K562 (cell line): ENCODE measurements at regions not wholly inside any gene's neighbourhood (a gene's known extent, or its start where the extent isn't known, plus 50 kb on each side); places are given as distances from the start of the nearest gene placed in this dataset.
"Not testable (repeated sequence)": the region's sequence is repeated elsewhere in the genome, so short reads cannot be mapped to it uniquely, and the experiment has no call there.

Experiments used
- ARID3B ChIP-seq: fragments of 250-450 bp; sonication (Bioruptor Pico); IDR thresholded peaks from 2 replicates; pipeline ENCODE4 v1.4.0; 2020; ENCODE audit warnings: borderline replicate concordance
- CHD2 ChIP-seq: IDR thresholded peaks from 2 replicates; pipeline ENCODE4 v1.6.1; 2011; ENCODE audit warnings: low read depth, low read length
- CTBP1 ChIP-seq: fragments of 450-650 bp; IDR thresholded peaks from 2 replicates; pipeline ENCODE4 v1.6.1; 2016; ENCODE audit warnings: borderline replicate concordance
- GABPA ChIP-seq: fragments of 200-800 bp; sonication (Bioruptor generic); conservative IDR thresholded peaks from 2 replicates; pipeline ENCODE4 v1.6.1; 2016; ENCODE audit warnings: low read depth, missing genetic modification characterization, missing compliant biosample characterization
- POLR2A ChIP-seq: fragments of 450-650 bp; conservative IDR thresholded peaks from 2 replicates; pipeline ENCODE4 v1.6.1; 2016
- ZKSCAN8 ChIP-seq: fragments of 200-800 bp; sonication (Bioruptor generic); IDR thresholded peaks from 2 replicates; pipeline ENCODE4 v1.6.1; 2016; ENCODE audit warnings: missing genetic modification characterization, missing compliant biosample characterization
- ZNF12 ChIP-seq: sonication (generic); formaldehyde crosslinking; IDR thresholded peaks from 2 replicates; pipeline ENCODE4 v1.4.0; 2020; ENCODE audit warnings: mild to moderate bottlenecking, missing genetic modification reagents
- ZNF75A ChIP-seq: fragments of 450-650 bp; formaldehyde crosslinking; IDR thresholded peaks from 2 replicates; pipeline ENCODE4 v1.4.0; 2020; ENCODE audit warnings: mild to moderate bottlenecking
- TF ChIP-seq, protein P1 (sequence below): fragments of 250-450 bp; sonication (Bioruptor Pico); IDR thresholded peaks from 2 replicates; pipeline ENCODE4 v1.8.0; 2022; ENCODE audit warnings: inconsistent platforms, mild to moderate bottlenecking, moderate library complexity, borderline replicate concordance
- TF ChIP-seq, protein P2 (sequence below): fragments of 250-450 bp; sonication (Bioruptor Pico); IDR thresholded peaks from 2 replicates; pipeline ENCODE4 v1.5.0; 2021

DNA sequence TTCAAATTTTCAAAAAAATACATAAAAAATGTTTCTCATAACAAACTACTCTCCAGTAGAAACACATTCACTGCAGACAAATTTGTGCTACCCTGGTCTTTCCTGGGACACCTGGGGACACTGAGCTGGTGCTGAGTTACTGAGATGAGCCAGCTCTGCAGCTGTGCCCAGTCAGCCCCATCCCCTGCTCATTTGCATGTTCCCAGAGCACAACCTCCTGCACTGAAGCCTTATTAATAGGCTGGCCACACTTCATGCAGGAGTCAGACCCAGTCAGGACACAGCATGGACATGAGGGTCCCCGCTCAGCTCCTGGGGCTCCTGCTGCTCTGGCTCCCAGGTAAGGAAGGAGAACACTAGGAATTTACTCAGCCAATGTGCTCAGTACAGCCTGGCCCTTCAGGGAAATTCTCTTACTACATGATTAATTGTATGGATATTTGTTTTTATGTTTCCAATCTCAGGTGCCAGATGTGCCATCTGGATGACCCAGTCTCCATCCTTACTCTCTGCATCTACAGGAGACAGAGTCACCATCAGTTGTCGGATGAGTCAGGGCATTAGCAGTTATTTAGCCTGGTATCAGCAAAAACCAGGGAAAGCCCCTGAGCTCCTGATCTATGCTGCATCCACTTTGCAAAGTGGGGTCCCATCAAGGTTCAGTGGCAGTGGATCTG, 1529.3 kb downstream of the RPIA start:
- TF ChIP-seq ZNF12 (CRISPR knock-in tag); ZKSCAN8 (CRISPR knock-in tag); ARID3B (CRISPR knock-in tag); POLR2A; CHD2; GABPA (tag); ZNF75A; CTBP1: not testable (repeated sequence)
- TF ChIP-seq, protein P1, sequence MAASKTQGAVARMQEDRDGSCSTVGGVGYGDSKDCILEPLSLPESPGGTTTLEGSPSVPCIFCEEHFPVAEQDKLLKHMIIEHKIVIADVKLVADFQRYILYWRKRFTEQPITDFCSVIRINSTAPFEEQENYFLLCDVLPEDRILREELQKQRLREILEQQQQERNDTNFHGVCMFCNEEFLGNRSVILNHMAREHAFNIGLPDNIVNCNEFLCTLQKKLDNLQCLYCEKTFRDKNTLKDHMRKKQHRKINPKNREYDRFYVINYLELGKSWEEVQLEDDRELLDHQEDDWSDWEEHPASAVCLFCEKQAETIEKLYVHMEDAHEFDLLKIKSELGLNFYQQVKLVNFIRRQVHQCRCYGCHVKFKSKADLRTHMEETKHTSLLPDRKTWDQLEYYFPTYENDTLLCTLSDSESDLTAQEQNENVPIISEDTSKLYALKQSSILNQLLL, result not testable (repeated sequence)
- TF ChIP-seq, protein P2, sequence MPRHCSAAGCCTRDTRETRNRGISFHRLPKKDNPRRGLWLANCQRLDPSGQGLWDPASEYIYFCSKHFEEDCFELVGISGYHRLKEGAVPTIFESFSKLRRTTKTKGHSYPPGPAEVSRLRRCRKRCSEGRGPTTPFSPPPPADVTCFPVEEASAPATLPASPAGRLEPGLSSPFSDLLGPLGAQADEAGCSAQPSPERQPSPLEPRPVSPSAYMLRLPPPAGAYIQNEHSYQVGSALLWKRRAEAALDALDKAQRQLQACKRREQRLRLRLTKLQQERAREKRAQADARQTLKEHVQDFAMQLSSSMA (CRISPR knock-in tag), result not testable (repeated sequence)
